Esophagus mucosa (tissue), 1 donor: ENCODE measurements at regions not wholly inside any gene's neighbourhood (a gene's known extent, or its start where the extent isn't known, plus 50 kb on each side); places are given as distances from the start of the nearest gene placed in this dataset.
"Not testable (repeated sequence)": the region's sequence is repeated elsewhere in the genome, so short reads cannot be mapped to it uniquely, and the experiment has no call there.

ENCODE experiments used
- ATAC-seq: fragments of 200-7000 bp; cut with Tn5 transposase; one replicate; pipeline ENCODE4 v1.9.1; 2020
- donor health status: DM: yes; HTN: yes; CAD: no.

DNA sequence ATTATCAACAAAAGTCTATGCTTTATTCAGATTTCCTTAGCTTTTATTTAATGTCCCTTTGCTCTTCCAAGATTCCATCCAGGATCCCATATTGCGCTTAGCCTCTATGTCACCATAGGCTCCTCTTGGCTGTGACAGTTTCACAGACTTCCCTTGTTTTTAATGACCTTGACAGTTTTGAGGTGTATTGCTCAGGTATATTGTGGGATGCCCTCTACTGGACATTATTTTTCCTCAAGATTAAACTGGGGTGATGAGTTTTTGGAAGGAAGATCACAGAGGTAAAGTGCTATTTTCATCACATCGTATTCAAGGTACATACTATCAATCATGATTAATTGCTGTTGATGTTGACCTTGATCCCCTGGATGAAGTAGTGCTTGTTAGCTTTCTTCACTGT lies 99.1 kb upstream of the SMAD3 start:
- no peak for ATAC-seq

DNA sequence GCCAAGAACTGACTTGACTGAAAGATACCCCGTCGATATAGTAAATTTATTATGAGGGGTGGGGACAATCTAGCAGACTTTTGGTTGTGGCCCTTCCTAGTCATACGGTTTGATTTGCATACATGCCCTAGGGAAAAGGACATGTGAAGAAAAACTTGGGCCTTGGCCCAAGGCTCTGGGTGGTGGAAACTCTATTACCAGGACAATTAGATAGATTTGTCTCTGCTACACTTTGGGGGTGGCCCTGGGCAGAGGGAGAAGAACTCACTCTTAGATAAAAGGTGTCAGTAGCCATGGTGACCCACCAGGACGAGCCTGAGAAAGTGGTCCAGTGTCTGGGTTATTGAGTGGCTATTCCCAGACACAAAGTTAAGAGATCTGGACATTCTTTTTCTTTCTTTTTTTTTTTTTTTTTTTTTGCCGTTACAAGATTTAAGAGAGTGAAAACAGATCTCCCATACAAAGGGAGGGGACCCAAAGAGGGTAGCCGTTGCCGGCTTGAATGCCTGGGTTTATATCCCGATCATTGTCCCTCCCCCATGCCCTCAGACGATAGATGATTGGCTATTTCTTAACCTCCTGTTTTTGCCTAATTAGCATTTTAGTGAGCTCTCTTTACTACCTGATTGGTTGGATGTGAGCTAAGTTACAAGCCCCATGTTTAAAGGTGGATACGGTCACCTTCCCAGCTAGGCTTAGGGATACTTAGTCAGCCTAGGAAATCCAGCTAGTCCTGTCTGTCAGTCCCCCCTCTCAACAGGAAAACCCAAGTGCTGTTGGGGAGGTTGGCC lies 96.4 kb upstream of the SMAD3 start:
- ATAC-seq = no peak

DNA sequence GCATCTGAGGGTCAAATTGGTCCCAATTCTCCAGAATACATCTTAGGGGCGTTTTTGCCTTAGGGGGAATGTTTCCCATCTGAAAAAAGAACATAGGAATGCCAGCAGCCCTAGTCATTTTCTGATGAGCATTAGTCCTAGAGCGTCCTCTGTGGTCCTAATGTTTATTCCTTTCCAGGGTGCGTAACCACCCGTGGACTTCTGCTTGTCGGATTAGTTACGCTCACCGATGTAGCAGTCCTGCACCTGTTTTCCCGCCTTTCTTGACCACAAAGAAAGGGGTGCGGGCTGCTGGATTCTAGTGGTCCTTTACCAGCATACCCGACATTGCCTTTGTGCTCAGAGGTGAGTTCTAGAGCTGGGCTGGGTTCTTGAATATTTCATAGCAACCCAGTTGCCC lies 91.3 kb upstream of the SMAD3 start:
- ATAC-seq = not testable (repeated sequence)

DNA sequence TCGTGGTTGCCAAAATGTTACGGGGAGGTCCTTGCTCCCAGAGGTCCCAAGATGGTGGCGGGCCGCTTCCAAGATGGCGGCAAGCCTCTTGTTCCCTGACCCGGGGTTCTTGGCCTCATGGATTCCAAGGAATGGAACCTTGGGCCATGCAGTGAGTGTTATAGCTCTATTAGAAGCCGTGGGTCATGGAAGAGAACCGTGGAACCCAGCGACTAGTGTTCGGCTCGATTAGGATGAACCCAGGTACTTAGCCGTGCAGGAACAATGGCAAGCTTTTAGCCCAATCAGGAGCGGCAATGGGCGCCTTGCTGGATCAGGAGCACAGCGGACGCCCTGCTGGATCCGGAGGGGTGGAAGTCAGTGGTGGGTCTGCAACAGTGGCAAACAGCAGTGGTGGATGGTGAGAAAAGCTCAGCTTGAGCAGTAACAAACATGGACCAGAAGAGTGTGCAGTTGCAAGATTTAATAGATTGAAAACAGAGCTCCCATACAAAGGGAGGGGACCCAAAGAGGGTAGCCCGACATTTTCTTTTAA lies 89.2 kb upstream of the SMAD3 start:
- not testable (repeated sequence) for ATAC-seq

DNA sequence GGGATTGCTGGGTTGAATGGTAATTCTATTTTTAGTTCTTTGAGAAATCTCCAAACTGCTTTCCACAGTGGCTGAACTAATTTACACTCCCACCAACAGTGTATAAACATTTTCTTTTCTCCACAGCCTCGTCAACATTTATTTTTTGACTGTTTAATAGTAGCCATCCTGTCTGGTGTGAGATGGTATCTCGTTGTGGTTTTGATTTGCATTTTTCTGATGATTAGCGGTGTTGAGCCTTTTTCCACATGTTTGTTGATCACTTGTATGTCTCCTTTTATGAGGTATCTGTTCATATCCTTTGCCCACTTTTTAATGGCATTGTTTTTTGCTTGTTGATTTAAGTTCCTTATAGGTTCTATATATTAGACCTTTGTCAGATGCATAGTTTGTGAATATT lies 85.1 kb upstream of the SMAD3 start:
- ATAC-seq = not testable (repeated sequence)

DNA sequence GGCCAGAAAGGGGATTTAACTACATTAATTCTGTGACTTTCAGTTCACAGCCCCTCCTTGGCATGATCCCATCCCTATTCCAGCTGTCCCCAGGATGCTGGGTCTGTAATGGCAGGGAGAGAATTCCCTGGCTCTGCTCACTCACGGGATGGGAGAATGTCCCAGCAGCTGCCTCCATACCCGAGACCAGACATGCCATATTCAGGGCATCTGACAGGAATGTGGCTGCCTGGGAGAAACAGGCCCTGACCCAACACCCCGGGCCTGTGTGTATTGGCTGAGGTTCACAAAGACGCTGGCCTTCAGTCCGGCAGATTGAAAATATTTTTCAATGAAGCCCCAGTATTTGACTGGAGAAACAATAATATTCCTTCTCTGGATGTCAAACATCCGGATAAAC lies 83.6 kb upstream of the SMAD3 start:
- no peak for ATAC-seq

DNA sequence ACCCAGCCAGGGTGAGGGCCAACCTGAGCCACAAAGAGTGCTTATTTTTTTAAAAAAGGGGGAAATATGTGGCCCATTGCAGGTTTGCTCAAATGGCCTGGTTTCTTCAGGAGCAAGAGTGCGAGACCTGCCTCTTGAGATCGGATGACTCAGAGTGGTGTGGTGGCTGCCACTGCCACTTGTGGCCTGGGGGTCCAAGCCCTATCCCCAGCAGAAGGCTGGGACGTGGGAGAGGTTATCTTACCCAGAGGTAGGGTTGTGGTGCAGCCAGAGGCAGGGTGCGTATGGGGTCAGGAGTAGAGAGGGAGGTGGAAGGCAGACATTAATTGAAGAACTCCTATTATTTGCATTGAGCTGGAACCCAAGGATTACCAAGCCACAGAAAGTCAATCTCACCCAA lies 83.2 kb upstream of the SMAD3 start:
- ATAC-seq = no peak

DNA sequence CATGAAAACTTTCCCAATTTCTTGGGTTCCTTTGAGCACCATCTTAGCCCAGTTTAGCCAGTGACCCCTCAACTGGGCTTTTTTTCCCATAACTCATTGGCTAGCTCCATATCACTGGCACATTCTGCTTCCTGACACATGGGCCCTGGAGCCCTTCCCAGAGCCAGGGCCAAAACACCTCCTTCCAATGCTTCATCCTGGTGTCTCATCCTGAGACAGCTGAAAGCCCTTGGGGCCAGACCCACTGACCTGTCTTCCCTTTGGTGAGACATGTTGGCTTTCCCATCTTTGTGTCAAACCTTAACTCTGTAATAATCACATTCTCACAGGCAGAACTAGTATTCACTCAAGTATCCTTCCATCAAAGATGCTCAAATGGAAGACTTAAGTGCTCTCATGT lies 82.6 kb upstream of the SMAD3 start:
- ATAC-seq = no peak

DNA sequence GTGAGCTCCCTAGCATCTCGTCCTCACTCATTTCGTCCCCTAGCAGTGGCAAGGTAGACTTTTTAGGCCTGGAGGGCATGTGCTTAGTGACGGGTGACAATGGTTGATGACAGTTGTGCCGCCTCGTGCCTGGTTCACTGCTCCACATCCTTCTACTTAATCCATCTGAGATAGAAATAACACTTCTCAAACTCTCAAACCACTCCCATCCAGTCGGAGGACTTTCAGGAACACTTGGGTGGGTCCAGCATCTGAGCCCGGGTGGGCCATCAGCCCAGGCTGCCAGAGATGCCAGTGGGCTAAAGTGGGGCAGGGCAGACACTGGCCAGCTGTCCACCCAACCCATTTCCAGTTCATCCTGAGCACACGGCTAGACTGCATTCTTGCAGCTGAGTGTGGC lies 79.7 kb upstream of the SMAD3 start:
- ATAC-seq = no peak

DNA sequence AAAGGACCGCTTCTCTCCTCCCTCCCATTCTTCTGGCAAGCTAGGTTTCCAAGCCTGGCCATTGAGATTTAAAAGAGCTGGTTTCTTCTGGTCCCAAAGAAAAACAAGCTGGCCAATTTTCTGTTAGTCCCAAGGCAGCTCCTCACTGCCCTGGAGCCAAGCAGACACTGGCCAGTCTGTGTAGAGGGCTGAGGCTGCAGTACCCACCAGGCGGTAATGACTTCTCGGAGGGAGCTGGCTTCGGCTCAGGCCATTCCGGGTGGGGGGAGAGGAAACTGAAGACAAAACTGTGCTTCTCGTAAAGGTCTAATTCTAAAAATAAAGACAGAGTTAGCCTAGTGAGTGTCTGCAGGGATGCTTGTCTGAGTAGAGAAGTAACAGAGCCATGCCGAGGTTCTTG lies 78.5 kb upstream of the SMAD3 start:
- no peak for ATAC-seq

DNA sequence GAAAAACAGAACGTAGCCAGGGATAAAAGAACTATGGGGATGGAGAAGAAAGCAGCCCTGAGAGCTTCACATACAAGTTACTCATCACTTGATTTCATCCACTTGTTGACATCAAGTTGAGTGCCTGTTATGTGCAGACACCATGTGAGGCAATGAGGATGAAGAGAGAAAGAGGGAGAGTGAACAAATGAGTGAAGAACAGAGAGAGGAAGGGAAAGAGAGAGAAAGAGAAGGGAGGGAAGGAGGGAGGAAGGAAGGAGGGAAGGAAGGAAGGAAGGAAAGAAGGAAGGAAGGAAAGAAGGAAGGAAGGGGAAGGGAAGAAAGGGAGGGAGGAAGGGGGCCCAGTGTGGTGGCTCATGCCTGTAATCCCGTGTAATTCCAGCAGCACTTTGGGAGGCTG lies 72.3 kb upstream of the SMAD3 start:
- no peak for ATAC-seq

DNA sequence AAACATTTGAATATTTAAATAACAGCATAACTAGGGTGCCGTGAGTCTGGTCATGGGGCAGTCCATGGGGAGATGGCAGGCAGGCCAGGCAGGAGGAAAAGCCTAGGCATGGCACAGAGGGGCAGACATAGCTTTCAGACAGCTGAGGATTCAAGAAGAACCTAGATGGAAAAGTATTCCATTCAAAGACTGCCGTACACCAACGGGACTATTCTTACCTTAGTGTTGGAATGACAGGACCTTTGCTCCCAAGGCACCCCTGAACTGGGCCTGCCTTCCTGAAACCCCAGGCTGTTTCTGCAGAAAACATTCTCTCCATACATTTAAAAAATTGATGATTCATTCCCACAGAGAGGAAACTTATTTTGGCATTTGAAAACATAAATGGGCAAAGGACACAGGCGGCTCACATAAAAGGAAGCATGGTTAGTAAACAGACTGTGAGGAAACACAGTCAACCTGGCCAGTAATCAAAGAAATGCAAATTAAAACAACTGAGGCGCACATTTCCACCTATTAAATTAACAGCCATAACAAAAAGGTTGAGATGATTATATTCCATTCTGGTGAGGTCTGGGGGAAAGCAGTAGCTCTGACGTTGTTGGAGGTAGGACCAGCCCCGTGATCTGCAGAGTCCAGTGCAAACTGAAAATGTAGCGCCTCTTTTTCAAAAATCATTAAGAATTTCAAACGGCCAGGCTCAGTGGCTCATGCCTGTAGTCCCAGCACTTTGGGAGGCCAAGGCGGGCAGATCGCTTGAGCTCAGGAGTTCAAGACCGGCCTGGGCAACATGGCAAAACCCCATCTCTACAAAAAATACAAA lies 71.3 kb upstream of the SMAD3 start:
- ATAC-seq = no peak

DNA sequence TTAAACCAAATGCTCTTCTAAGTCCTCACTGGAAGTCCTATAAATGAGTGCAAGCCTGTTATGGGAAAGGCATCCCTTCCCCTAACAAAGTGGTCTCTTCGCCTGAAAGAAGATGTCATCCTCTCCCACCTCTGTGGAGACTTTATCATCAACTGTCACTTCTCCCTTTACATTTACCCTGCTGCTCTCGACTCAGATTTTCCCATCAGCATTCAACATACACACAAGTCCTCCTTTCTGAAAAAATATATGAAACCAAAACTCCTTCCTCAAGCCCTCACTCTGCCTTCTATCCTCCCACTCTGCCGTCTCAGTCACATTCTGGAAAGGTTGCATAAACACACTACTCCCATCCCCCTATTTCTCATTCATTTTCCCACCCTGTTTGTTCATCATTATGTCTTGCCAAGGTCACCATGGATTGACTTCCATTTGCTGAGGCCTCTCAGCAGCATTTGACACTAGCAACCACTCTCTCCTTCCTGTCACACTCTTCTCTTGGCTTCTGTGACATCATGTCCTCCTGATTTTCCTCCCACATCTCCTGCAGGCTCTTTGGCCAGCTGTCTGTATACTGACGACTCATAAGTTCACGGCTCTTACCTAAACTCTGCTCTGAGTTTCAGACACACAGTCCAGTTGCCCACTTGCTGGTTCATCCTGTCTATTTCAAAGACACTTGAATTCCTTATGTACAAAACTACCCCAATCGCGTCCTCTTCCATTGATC lies 70.3 kb upstream of the SMAD3 start:
- no peak for ATAC-seq

DNA sequence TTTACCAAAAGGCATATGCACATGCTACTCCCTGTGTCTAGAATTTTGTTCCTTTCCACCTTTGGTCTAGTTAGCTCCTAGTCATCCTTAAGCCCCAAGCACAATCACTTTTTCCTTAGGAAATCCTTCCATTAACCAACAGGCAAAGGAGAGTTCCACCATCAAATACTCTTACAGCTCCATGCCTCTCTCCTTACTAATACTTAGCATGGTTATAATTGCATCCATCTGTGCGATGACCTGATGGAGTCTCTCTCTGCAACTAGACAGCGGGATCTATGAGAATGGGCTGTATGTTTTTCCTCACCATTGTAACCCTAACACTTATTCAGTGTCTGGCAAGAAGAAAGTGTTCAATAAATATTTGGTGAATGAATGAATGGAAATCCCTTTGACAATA lies 69.3 kb upstream of the SMAD3 start:
- ATAC-seq = no peak

DNA sequence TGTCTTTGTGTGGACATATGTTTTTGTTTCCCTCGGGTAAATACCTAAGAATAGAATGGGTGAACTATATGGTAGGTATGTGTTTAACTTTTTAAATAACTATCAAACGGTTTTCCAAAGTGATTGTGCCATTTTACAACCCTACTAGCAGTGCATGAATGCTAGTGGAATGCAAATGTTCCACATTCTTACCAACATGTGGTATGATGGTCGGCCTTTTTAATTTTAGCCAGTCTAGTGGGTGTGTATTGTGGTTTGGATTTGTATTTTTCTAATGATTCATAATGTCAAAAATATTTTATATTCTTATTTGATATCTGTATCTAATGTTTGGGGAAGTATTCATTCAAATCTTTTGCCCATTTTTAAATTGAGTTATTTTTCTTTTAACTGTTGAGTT lies 68.2 kb upstream of the SMAD3 start:
- no peak for ATAC-seq

DNA sequence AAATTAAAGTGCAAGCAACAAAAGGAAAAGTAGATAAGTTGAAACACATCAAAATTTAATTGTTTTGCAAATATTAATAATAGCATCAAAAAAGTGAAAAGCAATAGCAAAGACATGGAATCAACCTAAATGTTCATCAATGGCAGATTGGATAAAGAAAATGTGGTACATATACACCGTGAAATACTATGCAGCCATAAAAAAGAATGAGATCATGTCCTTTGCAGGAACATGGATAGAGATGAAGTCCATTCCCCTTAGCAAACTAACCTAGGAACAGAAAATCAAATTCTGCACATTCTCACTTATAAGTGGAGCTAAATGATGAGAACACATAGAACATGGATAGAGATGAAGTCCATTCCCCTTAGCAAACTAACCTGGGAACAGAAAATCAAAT lies 67.2 kb upstream of the SMAD3 start:
- not testable (repeated sequence) for ATAC-seq

DNA sequence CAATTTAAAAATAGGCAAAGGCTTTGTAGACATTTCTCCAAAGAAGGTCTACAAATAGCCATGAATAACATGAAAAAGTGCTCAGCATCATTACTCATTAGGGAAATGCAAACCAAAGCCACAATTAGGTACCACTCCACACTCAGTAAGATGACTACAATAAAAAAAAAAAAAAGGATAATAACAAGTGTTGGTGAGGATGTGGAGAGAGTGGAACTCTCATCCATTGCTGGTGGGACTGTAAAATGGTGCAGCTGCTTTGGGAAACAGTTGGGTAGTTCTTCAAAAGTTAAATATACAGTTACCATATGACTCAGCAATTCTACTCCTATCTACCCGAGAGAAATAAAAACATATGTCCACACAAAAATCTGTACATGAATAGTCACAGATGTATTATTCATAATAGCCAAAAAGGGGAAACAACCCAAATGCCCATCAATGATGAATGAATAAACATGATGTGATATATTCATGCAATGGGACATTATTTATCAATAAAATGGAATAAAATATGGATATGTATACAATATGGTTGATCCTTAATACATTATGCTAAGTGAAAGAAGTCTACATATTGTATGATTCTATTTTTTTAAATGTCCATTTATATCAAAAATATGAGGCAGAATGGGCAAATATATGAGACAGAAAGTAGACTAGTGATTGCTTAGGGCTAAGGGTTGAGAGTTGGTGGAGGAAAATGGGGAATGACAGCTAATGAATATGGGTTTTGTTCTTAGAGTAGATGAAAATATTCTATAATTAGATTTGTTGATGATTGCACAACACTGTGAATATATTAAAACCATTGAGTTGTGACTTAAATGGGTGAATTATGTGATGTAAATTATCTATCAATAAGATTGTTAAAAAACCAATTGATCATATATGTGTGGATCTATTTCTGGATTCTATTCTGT lies 66.1 kb upstream of the SMAD3 start:
- ATAC-seq = no peak

DNA sequence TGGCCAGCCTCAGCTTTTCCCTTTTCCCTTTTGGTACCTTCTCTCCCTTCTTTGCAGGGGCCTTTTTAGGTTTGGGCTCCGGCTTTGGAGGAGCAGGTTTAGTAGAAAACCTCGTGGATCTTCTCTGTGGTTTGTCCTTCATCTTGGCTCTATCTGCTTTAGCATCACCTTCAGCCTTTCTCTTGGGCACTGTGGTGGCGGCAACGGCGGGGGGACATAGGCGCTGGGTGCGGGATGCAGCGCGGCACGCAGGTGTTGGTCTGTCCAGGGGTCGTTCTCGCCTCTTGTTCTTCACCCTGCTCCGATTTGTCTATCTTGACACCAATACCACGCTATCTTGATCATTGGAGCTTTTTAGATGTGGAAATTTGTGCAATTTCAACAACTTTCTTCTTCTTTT lies 64.5 kb upstream of the SMAD3 start:
- ATAC-seq = no peak

DNA sequence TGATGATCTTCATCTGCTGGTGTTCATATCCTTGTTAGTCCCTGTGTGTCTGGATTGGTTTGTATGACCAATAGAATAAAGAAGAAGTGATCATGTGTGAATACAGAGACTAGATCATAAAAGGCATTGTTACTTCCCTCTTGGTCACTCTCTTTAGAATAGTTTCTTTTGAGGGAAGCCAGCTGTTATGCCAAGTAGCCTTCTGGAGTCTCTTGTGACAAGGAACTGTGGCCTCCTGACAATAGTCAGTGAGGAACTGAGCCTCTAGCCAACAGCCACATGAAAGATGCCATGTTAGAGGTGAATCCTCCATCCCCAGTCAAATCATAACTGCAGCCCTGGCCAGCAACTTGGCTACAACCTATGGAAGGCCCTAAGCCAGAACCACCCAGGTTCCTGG lies 63.0 kb upstream of the SMAD3 start:
- no peak for ATAC-seq

DNA sequence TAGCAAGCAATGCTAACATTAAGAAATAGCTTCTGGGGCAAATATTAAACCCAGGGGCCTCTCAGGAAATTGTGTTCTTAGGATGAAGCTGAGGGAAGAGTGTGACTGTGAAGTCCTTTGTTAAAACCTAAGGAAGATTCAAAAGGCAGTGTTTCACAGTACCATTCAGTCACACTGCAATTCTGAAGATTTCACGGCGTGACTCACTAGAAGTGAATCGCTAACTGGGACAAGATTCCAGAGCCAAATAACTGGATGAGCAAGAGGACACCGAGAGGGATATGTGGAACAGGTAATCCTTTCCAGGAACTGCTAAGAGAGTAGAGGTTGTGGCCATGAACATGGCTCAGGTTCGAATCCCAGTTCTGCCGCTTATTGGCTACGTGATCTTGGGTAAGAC lies 61.8 kb upstream of the SMAD3 start:
- peak; percentile 52 for ATAC-seq

DNA sequence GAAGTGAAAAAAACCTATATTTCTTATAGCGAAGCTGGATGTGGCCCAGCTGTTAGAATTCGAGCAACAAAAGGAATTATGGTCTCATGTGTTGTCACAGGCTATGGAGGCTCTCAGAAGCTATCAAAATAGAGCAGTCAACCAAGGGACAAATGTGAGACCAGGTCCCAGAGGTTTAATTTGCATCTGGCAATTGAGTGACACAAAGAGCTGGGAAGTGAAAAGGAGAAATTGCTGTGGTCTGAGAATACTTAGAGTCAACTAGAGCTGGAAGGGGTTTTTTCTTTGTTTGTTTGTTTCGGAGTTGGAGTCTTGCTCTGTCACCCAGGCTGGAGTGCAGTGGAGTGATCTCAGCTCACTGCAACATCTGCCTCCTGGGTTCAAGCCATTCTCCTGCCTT lies 61.3 kb upstream of the SMAD3 start:
- no peak for ATAC-seq
